ENCODE measurements at regions not wholly inside any gene's neighbourhood (a gene's known extent, or its start where the extent isn't known, plus 50 kb on each side); places are given as distances from the start of the nearest gene placed in this dataset.

- TF ChIP-seq L3MBTL2 (conservative IDR thresholded peaks at IDR 0.05): no peak
- TF ChIP-seq FOXK2 (IDR thresholded peaks at IDR 0.05): no peak
- no peak for TF ChIP-seq FOXM1 (IDR thresholded peaks at IDR 0.05; ENCODE audit: borderline replicate concordance)
- no peak for TF ChIP-seq SP1 (IDR thresholded peaks at IDR 0.05)
- TF ChIP-seq PKNOX1 (IDR thresholded peaks at IDR 0.05): no peak
- TF ChIP-seq ZNF384 (IDR thresholded peaks at IDR 0.05): no peak
- TF ChIP-seq HDGF (IDR thresholded peaks at IDR 0.05; ENCODE audit: borderline replicate concordance): no peak
- no peak for TF ChIP-seq ELF4 (IDR thresholded peaks at IDR 0.05)
- no peak for TF ChIP-seq ARNT (IDR thresholded peaks at IDR 0.05)
- no peak for TF ChIP-seq SUZ12 (IDR thresholded peaks at IDR 0.05)
These were observed 273.7 kb downstream of the UQCRFS1 start for GRCh38 chr19:28939236-28939635.
